GM18873 (cell line): ENCODE measurements at regions not wholly inside any gene's neighbourhood (a gene's known extent, or its start where the extent isn't known, plus 50 kb on each side); places are given as distances from the start of the nearest gene placed in this dataset.

Experiments used
- ATAC-seq: cut with Tn5 transposase; IDR thresholded peaks from one replicate; pipeline ENCODE4 v1.9.1; 2021; ENCODE audit warnings: mild to moderate bottlenecking, moderate library complexity, moderate number of reproducible peaks; ENCODE audit not compliant: unreplicated experiment, low FRiP score

DNA sequence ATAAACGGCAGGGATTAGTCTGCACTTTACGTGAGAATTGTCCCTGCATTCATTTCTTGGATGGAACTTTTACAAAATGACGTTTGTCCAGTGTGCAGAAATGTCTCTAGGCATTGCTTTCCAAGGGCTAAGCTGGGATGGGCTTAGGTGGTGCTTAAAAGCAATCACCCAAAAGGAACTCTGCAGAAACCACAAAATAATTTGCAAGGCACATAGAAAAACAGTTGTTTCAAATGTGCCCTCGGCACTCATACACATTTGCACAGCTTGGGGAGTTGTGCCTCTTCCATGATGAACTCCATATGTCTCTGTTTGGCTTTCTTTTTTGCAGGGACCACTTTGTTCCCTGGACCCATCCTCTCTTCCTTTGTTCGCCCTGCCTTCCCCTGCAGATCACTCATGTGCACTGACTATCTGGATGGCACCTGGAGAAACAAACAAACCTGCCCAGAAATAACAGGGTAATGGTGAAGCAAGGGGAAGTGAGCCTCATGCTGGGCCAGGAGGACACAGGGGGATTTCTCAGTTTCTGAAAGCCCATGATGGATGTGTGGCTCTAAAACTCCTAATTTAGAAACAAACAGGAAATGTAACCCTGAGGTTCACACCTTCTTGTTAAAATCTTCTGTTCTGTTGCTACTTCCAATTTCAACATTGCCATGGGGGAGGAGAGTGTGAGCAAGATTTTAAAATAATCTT lies 150.2 kb downstream of the SNX19 start:
- ATAC-seq = peak; percentile 65

DNA sequence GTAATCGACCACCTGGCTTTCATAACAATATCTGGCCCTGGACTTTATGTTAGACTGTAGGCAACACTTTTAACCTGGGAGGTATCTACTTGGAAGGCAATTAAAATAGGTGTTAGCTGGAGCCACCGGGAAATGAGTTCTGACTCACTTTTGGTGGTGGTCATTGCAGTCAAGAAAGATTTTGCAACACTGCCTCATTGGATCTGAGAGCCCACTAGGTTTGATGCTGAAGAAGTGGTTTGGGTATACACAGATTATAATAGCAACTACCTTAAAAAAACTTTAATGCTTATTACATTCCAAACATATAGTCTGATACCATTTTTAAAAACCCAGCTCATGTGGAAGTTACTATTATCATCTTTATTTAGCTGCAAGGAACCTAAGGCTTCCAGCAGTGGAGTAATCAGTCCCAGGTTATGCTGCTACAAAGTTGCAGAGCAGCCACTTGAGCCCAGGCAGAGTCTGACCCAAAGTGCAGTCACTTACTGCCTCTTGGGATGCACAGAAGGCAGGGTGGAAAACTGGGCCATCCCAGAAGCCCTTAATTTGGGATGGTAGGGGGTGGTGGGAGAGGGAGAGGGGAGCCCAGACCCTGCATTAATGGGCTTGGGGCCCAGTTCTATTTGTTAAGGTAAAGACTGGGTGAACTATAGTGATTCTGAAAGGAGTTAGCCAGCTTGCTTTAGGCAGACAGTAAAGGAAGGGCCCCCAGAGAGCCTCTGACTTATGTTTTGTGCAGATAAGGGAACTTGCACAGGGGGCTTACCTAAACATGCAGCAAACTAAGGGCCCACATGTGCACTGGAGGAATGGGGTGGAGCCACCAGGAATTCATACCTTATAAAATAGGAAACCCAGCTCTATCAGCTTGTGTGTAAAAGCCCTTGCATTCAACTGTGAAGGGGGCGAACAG lies 149.4 kb downstream of the SNX19 start:
- ATAC-seq = peak; percentile 18

DNA sequence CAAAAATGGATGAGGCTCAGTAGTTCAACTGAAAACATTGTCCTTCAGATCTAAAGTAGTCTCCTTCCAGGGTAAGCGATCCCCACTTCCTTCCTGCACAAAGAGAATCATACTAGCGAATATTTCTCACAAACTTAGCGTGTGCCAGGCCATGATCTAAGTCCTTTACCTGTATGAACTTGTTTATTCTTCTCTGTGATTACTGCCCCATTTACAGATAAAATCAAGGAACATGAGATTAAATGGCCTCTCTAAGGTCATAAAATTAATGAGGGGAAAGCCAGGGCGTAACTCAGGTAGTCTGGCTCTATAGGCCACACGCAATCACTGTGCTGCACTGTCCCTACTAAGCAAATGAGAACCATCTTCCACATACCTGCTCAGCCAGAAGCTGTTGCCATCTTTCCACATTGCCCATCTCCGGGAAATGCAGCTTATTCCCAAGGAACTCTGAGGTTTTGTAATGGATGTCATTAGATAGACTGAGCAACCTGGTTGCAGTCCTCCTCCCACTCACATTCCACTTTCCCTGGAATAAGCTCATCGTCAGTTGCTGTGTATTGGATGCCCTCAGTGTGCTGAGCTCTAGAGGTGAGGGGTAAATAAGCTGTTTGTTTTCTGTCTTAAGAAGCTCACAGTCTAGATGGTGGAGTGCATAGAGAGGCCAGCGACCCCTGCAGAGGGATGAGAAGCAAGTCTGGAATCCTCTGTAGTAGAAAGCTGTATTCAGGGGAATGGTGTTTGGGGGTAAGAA lies 146.3 kb downstream of the SNX19 start:
- ATAC-seq = no peak

- no peak for ATAC-seq
Observed at GRCh38 chr11:130771708-130772107, 144.6 kb downstream of the SNX19 start.

DNA sequence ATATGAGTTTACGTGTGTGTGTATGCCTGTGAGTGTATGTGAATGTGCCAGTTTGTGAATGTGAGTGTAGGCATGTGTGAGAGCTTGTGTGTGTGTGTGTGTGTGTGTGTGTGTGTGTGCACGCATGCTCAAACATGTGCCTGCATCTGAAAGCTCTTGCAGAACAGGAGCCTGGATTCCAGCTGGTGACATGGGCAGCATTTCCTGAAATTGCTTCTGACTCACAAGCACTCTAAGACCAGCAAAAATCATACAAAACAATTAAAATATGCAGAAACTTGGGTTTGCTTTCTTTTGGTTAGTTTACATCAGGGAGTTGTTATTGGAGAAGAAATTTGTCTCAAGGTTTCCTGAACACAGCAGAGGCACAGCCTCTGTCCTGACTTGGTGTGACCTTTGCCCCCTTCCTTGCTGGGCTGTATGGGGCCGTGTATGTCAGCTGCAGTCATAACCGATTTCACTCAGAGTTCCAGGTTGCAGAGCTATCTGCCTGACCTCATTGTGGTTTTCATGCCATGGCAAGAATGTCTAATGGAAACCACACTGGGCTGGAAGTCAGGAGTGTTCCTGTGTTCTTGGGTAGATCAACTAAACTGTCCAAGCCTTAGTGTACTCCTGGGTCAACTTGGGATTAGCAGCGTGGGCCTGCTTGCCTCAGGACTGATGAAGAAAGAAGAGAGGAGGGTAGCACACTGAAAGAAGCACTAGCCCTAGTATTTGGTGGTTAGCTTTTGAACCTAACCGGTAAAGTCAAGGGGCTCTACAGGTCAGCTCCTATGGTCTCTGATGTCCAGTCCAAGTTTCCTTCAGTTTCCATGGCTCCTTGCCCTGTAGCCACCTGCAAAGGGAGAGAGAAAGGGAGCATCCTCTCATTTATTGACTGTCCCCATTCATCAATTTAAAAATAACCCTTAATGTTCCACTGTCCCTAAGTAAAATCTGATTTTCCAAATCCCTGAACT lies 143.7 kb downstream of the SNX19 start:
- ATAC-seq = no peak

- ATAC-seq = no peak
Observed at GRCh38 chr11:130773244-130773820, 142.9 kb downstream of the SNX19 start.

DNA sequence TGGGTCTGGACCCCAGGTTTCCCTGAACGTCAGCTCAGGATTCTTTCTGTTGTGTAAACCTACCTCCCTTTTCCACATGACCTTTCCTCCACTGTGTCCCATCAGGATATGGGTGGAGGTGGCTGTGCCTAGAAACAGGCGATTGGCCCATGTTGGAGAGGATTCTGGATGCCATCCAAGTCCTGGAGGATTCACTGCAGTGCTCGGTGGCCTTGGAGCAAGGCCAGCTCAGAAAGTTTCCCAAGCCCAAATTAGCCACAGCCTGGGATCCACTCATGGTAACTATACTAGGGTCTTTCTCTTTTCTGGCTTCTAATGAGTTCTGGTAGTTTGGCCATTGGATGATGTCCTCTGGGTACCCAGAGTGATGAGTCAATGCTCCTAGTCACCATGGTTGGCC lies 141.6 kb downstream of the SNX19 start:
- no peak for ATAC-seq

- ATAC-seq = no peak
Observed at GRCh38 chr11:130775306-130776060, 140.8 kb downstream of the SNX19 start.

DNA sequence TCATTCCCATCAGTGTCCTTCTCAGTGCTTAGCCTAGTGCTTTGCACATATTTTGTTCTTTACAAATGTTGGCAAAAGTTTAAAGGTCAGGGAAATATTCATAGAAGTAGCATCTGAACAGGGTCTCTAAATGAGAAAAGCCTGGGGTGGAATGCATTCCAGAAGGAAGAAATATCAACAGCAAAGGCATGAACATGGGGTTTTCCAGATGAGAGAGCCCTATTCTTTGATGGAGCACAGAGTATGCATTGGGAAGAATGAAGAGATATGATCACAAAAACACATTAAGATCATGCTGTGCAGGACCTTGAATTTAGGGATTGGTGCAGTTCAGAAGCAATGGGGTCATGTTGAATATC lies 140.2 kb downstream of the SNX19 start:
- no peak for ATAC-seq

GRCh38 chr11:130778026-130778425 lies 138.3 kb downstream of the SNX19 start:
- ATAC-seq = no peak

- ATAC-seq = no peak
Observed at GRCh38 chr11:130778705-130779104, 137.6 kb downstream of the SNX19 start.

DNA sequence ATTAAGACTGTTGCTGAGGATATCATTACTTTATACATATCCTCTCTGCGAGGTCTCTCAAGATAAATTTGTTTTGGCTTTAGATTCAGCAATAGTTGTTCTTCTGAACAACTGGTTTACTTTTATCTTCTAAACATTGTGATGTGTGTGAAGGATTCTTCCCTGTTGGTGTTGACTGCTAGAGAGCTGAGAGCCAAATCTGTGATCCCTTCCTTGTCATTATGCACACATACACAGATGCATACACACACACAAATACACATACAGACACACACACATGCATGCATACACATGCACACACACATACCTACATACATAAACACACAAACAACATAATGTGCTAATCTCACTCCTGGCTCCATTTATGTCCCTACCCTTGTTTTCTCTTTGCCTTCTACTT lies 137.0 kb downstream of the SNX19 start:
- ATAC-seq = no peak

GRCh38 chr11:130779943-130780342 lies 136.3 kb downstream of the SNX19 start:
- ATAC-seq = no peak

- no peak for ATAC-seq
Observed at GRCh38 chr11:130780437-130780836, 135.8 kb downstream of the SNX19 start.

DNA sequence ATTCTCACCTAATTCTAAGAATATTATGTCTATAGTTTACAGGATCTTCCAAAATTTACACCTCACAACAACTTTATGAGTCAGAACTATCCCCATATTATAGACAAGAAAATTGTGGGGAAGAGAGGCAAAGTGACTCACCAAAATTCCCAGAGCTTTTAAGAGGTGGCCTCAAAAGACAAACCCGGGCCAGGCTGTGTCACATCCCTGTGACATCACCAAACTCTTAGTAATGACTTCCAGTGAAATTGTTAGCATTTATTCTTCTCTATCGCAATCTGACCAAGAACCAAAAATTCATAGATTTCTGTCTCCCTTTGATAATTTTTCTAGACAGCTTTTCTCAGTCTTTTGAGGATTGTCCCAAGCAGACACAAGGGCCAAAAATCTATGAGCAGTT lies 134.3 kb downstream of the SNX19 start:
- no peak for ATAC-seq

GRCh38 chr11:130782361-130783222 lies 133.7 kb downstream of the SNX19 start:
- no peak for ATAC-seq

GRCh38 chr11:130783323-130783722 lies 133.0 kb downstream of the SNX19 start:
- ATAC-seq = no peak
